DMS 273 treated with DMSO at 0.1 percent for 48 hours (cell line): ENCODE measurements at regions not wholly inside any gene's neighbourhood (a gene's known extent, or its start where the extent isn't known, plus 50 kb on each side); places are given as distances from the start of the nearest gene placed in this dataset.

Source experiments
- DNase-seq: peaks from one replicate; lab custom pipeline; 2025; lab: John Stamatoyannopoulos, UW

GRCh38 chr1:117803318-117803717 is 126.1 kb downstream of the GDAP2 start:
- DNase-seq, result no peak

GRCh38 chr1:117809764-117810163 is 119.7 kb downstream of the GDAP2 start:
- DNase-seq, result no peak

- no peak for DNase-seq
These were observed 118.9 kb downstream of the GDAP2 start for GRCh38 chr1:117810553-117810952.

GRCh38 chr1:117812869-117813511 is 116.4 kb downstream of the GDAP2 start:
- DNase-seq, result no peak
